ENCODE measurements at regions not wholly inside any gene's neighbourhood (a gene's known extent, or its start where the extent isn't known, plus 50 kb on each side); places are given as distances from the start of the nearest gene placed in this dataset.

DNA sequence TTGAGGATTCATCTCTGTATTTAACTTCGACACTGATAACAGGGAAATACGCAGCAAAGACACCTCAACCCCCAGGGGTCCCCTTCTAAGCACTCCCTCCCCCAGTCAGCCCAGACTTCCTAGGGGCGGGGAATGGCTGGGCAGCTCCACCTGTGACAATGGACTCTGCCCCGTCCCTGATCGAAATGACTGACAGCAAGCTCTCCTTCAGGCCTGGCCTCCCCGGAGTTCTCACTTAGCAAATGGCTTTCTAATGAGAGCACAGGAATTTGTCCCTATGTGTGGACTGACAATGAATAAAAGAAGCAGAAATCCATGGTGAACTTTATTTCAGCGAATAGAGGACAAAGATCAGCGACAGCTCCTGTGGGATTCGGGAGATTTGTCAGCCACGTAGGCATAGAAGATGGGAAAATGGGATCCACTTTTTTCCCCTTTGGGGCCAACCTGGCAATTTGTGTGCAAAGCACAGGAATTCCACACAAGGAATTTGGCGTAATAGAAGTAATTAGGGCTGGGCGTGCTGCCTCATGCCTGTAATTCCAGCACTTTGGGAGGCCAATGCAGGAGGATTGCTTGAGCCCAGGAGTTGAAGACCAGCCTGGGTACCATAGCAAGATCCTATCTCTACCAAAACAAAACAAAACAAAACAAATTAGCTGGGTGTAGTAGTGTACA, 63.8 kb downstream of the TNFAIP2 start:
- Histone ChIP-seq H2AK5ac (ENCODE audit: low read depth, low read length) (no peak overlapping the region), H3K56ac (ENCODE audit: extremely low read depth, insufficient read depth, low read length) (no peak overlapping the region), H4K91ac (ENCODE audit: insufficient read depth, low read depth, low read length) (no peak overlapping the region), H3K4me2 (ENCODE audit: low read depth, low read length) (no peak overlapping the region), H3K36me3 (ENCODE audit: control insufficient read depth, insufficient read depth, low read length) (no peaks in the 10 kb centered on the region), H4K5ac (ENCODE audit: low read depth, low read length) (no peak overlapping the region), H2BK20ac (ENCODE audit: low read depth, low read length) (no peak overlapping the region), H3K79me1 (ENCODE audit: low read depth in 1 of 2, low read length in 2 of 2) (no peaks in the 10 kb centered on the region), H4K20me1 (ENCODE audit: insufficient read depth, low read length) (no peaks in the 10 kb centered on the region), H3K23ac (ENCODE audit: low read depth, low read length) (no peak overlapping the region), H3K4me1 (ENCODE audit: control insufficient read depth, insufficient read depth, low read length) (no peaks in the 10 kb centered on the region), H3K18ac (ENCODE audit: low read depth, low read length) (no peak overlapping the region), H2BK120ac (ENCODE audit: low read depth, low read length) (no peak overlapping the region), H3K4me3 (ENCODE audit: insufficient read depth, low read depth, low read length) (no peak overlapping the region), H3K27me3 (ENCODE audit: control insufficient read depth, insufficient read depth, low read length) (peaks cover 60% of the 10 kb centered on the region), H3K9me3 (ENCODE audit: control insufficient read depth, insufficient read depth, low read length) (no peaks in the 10 kb centered on the region), H3K9me1 (ENCODE audit: insufficient read depth, low read length) (no peaks in the 10 kb centered on the region), H3K4ac (ENCODE audit: low read depth, low read length) (no peak overlapping the region), H4K8ac (ENCODE audit: low read depth in 2 of 2, low read length in 2 of 2) (no peak overlapping the region), H2BK15ac (ENCODE audit: low read depth, low read length) (no peak overlapping the region), H2BK5ac (ENCODE audit: low read depth, low read length, poor library complexity, severe bottlenecking) (no peak overlapping the region), H2AK9ac (replicated peaks; ENCODE audit: low read depth, low read length, poor library complexity) (no peak overlapping the region), H2AFZ (replicated peaks; ENCODE audit: low read length, poor library complexity) (no peak overlapping the region), H3K9ac (ENCODE audit: low read depth, low read length) (no peak overlapping the region), H3K14ac (replicated peaks; ENCODE audit: low read depth, low read length) (no peak overlapping the region), H3K27ac (ENCODE audit: insufficient read depth, low read length) (no peak overlapping the region)
- 0% methylated on average over 1 of the region's 12 CpGs; no CpG with 5 or more reads in 1 of the 2 experiments for WGBS, 2 experiments (ENCODE audit: extremely low coverage in 2 of 2, insufficient read length in 1 of 2)
- dilution Hi-C loops (cut with HindIII; ENCODE audit: low sequenced_read_pairs, unreplicated experiment), result no loop called here
- intact Hi-C loops (cut with micrococcal nuclease), result loop anchor here (5.0 to 10.0 kb wide), 3 partner anchors 45 to 112 kb away; no protein-coding TSS in a partner anchor
- in situ Hi-C loops (cut with MboI; ENCODE audit: low sequenced_read_pairs), result loop anchor here (5.0 kb wide), 1 partner anchor 105 kb away; no protein-coding TSS in a partner anchor
- no peak for ATAC-seq (ENCODE audit: low read depth)
- no peak for TF ChIP-seq BHLHE40 (IDR thresholded peaks at IDR 0.05; ENCODE audit: low read depth, low read length)
- TF ChIP-seq MAZ (IDR thresholded peaks at IDR 0.05; ENCODE audit: borderline replicate concordance, low read depth, low read length), result no peak
- no peak for TF ChIP-seq SMC3 (IDR thresholded peaks at IDR 0.05; ENCODE audit: low read depth, low read length)
- no peak for TF ChIP-seq CEBPB (IDR thresholded peaks at IDR 0.05; ENCODE audit: low read depth, low read length)
- no peak for TF ChIP-seq MXI1 (IDR thresholded peaks at IDR 0.05; ENCODE audit: borderline replicate concordance, low read depth, low read length)
- no peak for TF ChIP-seq POLR2A (IDR thresholded peaks at IDR 0.05; ENCODE audit: low read depth, low read length)
- no peak for TF ChIP-seq RAD21 (IDR thresholded peaks at IDR 0.05; ENCODE audit: low read length)
- TF ChIP-seq, protein P1, sequence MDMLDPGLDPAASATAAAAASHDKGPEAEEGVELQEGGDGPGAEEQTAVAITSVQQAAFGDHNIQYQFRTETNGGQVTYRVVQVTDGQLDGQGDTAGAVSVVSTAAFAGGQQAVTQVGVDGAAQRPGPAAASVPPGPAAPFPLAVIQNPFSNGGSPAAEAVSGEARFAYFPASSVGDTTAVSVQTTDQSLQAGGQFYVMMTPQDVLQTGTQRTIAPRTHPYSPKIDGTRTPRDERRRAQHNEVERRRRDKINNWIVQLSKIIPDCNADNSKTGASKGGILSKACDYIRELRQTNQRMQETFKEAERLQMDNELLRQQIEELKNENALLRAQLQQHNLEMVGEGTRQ (IDR thresholded peaks at IDR 0.05; ENCODE audit: low read depth, low read length), result no peak
- TF ChIP-seq, protein P2, sequence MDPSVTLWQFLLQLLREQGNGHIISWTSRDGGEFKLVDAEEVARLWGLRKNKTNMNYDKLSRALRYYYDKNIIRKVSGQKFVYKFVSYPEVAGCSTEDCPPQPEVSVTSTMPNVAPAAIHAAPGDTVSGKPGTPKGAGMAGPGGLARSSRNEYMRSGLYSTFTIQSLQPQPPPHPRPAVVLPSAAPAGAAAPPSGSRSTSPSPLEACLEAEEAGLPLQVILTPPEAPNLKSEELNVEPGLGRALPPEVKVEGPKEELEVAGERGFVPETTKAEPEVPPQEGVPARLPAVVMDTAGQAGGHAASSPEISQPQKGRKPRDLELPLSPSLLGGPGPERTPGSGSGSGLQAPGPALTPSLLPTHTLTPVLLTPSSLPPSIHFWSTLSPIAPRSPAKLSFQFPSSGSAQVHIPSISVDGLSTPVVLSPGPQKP (IDR thresholded peaks at IDR 0.05; ENCODE audit: borderline replicate concordance, low read depth, low read length), result no peak
- no peak for TF ChIP-seq NFE2L2 (IDR thresholded peaks at IDR 0.05; ENCODE audit: low read depth, low read length)
- TF ChIP-seq CHD1 (IDR thresholded peaks at IDR 0.05; ENCODE audit: low read depth, low read length), result no peak
- no peak for TF ChIP-seq FOS (IDR thresholded peaks at IDR 0.05; ENCODE audit: low read depth, low read length)
- TF ChIP-seq RCOR1 (IDR thresholded peaks at IDR 0.05; ENCODE audit: insufficient replicate concordance, low read length), result no peak
- TF ChIP-seq, protein P3, sequence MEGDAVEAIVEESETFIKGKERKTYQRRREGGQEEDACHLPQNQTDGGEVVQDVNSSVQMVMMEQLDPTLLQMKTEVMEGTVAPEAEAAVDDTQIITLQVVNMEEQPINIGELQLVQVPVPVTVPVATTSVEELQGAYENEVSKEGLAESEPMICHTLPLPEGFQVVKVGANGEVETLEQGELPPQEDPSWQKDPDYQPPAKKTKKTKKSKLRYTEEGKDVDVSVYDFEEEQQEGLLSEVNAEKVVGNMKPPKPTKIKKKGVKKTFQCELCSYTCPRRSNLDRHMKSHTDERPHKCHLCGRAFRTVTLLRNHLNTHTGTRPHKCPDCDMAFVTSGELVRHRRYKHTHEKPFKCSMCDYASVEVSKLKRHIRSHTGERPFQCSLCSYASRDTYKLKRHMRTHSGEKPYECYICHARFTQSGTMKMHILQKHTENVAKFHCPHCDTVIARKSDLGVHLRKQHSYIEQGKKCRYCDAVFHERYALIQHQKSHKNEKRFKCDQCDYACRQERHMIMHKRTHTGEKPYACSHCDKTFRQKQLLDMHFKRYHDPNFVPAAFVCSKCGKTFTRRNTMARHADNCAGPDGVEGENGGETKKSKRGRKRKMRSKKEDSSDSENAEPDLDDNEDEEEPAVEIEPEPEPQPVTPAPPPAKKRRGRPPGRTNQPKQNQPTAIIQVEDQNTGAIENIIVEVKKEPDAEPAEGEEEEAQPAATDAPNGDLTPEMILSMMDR (conservative IDR thresholded peaks at IDR 0.05; ENCODE audit: low read depth, low read length), result no peak
- no peak for TF ChIP-seq RFX5 (IDR thresholded peaks at IDR 0.05; ENCODE audit: low read depth, low read length)
- no peak for TF ChIP-seq MAFK (IDR thresholded peaks at IDR 0.05; ENCODE audit: low read depth, low read length)
- no peak for DNase-seq
- no TSS peak for BruUV-seq (replicated peaks)
- CTCF ChIA-PET, result interaction anchor here (0.6 to 2.3 kb wide), 3 partner anchors 78 to 744 kb away, joined by 3 to 21 read pairs (median 4); no protein-coding TSS in a partner anchor
- POLR2A ChIA-PET (ENCODE audit: unreplicated experiment), result no interaction called here
